Lower lobe of right lung (tissue), 2 donors: ENCODE measurements at regions not wholly inside any gene's neighbourhood (a gene's known extent, or its start where the extent isn't known, plus 50 kb on each side); places are given as distances from the start of the nearest gene placed in this dataset.
"Not testable (repeated sequence)": the region's sequence is repeated elsewhere in the genome, so short reads cannot be mapped to it uniquely, and the experiment has no call there.

Experiments
- ATAC-seq, 2 donors: fragments of 200-7000 bp; cut with Tn5 transposase; one replicate each; pipeline ENCODE4 v1.9.1; 2020 to 2022; ENCODE audit warnings: mild to moderate bottlenecking in 2 of 2, moderate library complexity in 2 of 2
- DNase-seq: peaks from one replicate; pipeline ENCODE4 v3.0.0-alpha.2; 2020
- H3K27ac ChIP-seq: fragments of 200-600 bp; one replicate; pipeline ENCODE4 v1.8.0; 2022
- H3K27me3 ChIP-seq: fragments of 200-600 bp; one replicate; pipeline ENCODE4 v1.8.0; 2022; ENCODE audit warnings: low read depth
- H3K36me3 ChIP-seq: fragments of 200-600 bp; one replicate; pipeline ENCODE4 v1.8.0; 2022; ENCODE audit warnings: mild to moderate bottlenecking
- H3K4me1 ChIP-seq: fragments of 200-600 bp; one replicate; pipeline ENCODE4 v1.8.0; 2022
- H3K4me3 ChIP-seq: fragments of 200-600 bp; one replicate; pipeline ENCODE4 v1.8.0; 2022; ENCODE audit warnings: mild to moderate bottlenecking
- H3K9me3 ChIP-seq: fragments of 200-600 bp; one replicate; pipeline ENCODE4 v1.8.0; 2022
- intact Hi-C: fragments of 100-400 bp; cut with DNase I; formaldehyde crosslinking; loops from one replicate; pipeline ENCODE4 v1.11.0; 2022
- TF ChIP-seq, protein P1 (sequence below): fragments of 200-600 bp; IDR thresholded peaks from one replicate; pipeline ENCODE4 v1.8.0; 2022; ENCODE audit warnings: antibody characterized with exemption, mild to moderate bottlenecking
- donor health status: DM: no; HTN: yes; CAD: no; lungs with severe emphysema.

DNA sequence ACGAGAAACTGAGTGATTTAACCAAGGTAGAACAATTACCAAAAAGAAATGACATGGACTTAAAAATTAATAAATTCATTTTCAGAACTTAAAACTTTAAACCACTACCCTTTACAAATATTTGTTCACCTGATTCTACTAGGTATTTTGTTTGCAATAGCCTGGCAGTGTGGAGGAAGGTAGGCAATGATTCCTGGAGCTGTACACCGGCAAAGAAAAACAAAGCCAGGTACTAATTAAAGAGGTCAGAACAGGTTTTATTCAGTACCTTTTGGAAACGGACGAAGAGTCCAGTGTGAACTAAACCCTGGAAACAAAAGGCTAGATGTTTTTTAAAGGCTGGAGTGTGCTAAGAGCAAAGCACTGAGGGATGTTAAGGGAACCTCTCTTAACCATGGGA, 561.3 kb upstream of the FSHR start:
- Histone ChIP-seq H3K4me3 (no peak overlapping the region), H3K4me1 (no peaks in the 10 kb centered on the region), H3K27me3 (no peaks in the 10 kb centered on the region), H3K27ac (no peak overlapping the region), H3K9me3 (no peaks in the 10 kb centered on the region), H3K36me3 (no peaks in the 10 kb centered on the region)
- TF ChIP-seq, protein P1, sequence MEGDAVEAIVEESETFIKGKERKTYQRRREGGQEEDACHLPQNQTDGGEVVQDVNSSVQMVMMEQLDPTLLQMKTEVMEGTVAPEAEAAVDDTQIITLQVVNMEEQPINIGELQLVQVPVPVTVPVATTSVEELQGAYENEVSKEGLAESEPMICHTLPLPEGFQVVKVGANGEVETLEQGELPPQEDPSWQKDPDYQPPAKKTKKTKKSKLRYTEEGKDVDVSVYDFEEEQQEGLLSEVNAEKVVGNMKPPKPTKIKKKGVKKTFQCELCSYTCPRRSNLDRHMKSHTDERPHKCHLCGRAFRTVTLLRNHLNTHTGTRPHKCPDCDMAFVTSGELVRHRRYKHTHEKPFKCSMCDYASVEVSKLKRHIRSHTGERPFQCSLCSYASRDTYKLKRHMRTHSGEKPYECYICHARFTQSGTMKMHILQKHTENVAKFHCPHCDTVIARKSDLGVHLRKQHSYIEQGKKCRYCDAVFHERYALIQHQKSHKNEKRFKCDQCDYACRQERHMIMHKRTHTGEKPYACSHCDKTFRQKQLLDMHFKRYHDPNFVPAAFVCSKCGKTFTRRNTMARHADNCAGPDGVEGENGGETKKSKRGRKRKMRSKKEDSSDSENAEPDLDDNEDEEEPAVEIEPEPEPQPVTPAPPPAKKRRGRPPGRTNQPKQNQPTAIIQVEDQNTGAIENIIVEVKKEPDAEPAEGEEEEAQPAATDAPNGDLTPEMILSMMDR: no peak
- intact Hi-C loops: no loop called here
- DNase-seq (no peak), ATAC-seq (no peak)

DNA sequence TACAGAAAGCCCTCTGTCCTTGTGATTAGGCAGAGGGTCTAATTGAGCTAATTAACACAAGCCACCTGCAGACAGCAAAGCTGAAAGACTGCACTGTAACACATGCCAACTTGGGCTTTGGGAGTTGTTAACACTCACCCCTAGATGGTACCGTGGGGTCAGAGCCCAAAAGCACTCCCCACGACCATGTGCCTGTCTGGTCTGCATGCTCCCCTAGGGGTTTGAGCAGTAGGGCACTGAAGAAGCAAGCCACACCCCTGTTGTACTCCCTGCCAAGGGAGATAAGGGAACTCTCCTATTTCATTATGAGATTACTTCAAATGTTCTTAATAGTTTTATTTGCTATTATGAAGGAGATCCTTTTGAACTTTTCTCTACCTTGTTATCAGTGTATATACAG, 560.1 kb upstream of the FSHR start:
- no peak overlapping the region for H3K4me3 ChIP-seq
- no peak for ATAC-seq
- no peaks in the 10 kb centered on the region for H3K36me3 ChIP-seq
- DNase-seq: no peak
- no peak overlapping the region for H3K27ac ChIP-seq
- H3K27me3 ChIP-seq: no peaks in the 10 kb centered on the region
- no peaks in the 10 kb centered on the region for H3K9me3 ChIP-seq
- intact Hi-C loops: no loop called here
- TF ChIP-seq, protein P1: no peak
- no peaks in the 10 kb centered on the region for H3K4me1 ChIP-seq

DNA sequence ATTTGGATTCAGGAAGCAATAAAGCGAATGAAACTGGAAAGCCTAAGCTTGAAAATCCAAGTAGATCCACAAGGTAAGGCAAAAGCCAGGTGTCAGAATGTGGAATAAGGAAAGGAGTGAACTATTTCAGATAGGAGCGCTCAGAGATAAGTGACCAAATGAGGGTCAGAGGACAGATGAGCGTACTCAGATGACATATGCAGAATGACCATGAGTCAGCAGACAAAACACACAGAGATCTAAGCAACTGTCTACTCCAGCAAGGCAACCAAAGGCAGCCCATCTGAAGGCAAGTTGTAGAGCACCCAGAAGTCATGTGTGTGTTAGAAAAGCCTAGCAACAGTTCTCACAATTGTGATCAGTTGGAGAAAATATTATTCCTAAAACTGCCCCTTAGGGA, 548.4 kb upstream of the FSHR start:
- intact Hi-C loops: no loop called here
- H3K36me3 ChIP-seq: no peaks in the 10 kb centered on the region
- H3K9me3 ChIP-seq: no peaks in the 10 kb centered on the region
- H3K27me3 ChIP-seq: no peaks in the 10 kb centered on the region
- TF ChIP-seq, protein P1: no peak
- no peak for ATAC-seq
- H3K27ac ChIP-seq: no peak overlapping the region
- no peaks in the 10 kb centered on the region for H3K4me1 ChIP-seq
- H3K4me3 ChIP-seq: no peak overlapping the region
- no peak for DNase-seq

DNA sequence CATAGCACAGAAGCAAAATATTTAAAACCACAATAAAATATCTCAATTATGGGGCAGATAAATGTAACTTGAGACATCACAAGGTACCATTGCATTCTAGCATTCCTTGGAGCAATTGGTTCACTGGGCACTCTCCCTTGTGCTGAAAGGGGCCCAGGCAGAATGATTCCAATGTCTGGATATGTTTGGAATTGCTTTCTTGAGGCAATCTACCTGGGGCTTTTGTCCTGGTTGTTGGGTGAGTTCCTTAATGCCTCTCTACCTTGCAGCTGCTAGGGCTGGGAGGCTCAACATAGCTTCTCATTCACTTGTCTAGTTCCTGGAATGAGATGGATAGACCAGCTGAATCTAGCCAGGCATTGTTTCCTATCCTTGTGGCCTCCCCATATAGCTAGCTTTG, 539.6 kb upstream of the FSHR start:
- TF ChIP-seq, protein P1: no peak
- H3K27ac ChIP-seq: no peak overlapping the region
- ATAC-seq: no peak
- H3K27me3 ChIP-seq: no peaks in the 10 kb centered on the region
- H3K9me3 ChIP-seq: no peaks in the 10 kb centered on the region
- intact Hi-C loops: no loop called here
- no peak overlapping the region for H3K4me3 ChIP-seq
- no peaks in the 10 kb centered on the region for H3K36me3 ChIP-seq
- no peaks in the 10 kb centered on the region for H3K4me1 ChIP-seq
- no peak for DNase-seq

DNA sequence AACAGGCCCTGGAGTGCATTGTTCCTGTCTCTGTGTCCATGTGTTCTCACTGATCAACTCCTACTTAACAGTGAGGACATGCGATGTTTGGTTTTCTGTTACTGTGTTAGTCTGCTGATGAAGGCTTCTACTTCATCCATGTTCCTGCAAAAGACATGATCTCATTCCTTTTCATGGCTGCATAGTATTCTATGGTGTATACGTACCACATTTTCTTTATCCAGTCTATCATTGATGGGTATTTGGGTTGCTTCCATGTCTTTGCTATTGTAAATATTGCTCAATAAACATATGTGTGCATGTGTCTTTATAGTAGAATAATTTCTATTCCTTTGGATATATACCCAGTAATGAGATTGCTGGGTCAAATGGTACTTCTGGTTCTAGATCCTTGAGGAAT, 537.7 kb upstream of the FSHR start:
- H3K27me3 ChIP-seq, intact Hi-C loops, H3K4me3 ChIP-seq, H3K36me3 ChIP-seq, H3K27ac ChIP-seq, DNase-seq, H3K4me1 ChIP-seq, H3K9me3 ChIP-seq, ATAC-seq: not testable (repeated sequence)

DNA sequence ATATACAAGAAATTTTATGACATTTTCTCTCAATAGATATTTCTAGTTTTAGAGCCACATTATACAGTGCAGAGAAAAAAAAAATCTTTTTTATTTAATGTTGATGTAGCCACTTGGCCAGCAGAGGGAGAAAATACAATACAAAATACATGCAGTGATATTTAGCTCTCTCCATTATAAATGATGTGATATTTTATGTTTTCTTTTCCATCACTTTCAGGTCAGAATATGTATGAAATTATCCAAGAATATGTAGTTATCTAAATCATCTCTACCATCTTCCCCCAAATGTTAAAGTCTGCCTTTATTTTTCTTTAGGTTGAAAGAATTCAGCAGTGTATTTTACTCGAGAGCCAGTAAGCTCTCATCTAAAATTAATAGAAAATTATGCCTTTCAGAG, 533.6 kb upstream of the FSHR start:
- Histone ChIP-seq H3K9me3 (no peaks in the 10 kb centered on the region), H3K4me1 (no peaks in the 10 kb centered on the region), H3K27me3 (no peaks in the 10 kb centered on the region), H3K36me3 (no peaks in the 10 kb centered on the region), H3K4me3 (no peak overlapping the region), H3K27ac (no peak overlapping the region)
- TF ChIP-seq, protein P1: peak; percentile 20
- intact Hi-C loops: no loop called here
- ATAC-seq: no peak
- no peak for DNase-seq
